Cardiac muscle cell (in vitro differentiated cells and primary cell): ENCODE measurements at regions not wholly inside any gene's neighbourhood (a gene's known extent, or its start where the extent isn't known, plus 50 kb on each side); places are given as distances from the start of the nearest gene placed in this dataset.

Experiments
- DNase-seq, 2 donors: peaks; one replicate each; pipeline versions ENCODE4 v3.0.0 to v3.0.0-alpha.2; 2010 to 2017; ENCODE audit warnings: low read depth in 1 of 2, low spot score in 1 of 2
- H3K27ac ChIP-seq: fragments of 200-600 bp; sonication (generic); 2 replicates; pipeline ENCODE4 v1.5.1; 2016
- H3K27me3 ChIP-seq: fragments of 200-600 bp; sonication (generic); 2 replicates; pipeline ENCODE4 v1.6.0; 2016; ENCODE audit warnings: control low read depth
- H3K36me3 ChIP-seq: fragments of 200-600 bp; sonication (generic); 2 replicates; pipeline ENCODE4 v1.5.1; 2016; ENCODE audit warnings: control low read depth
- H3K4me1 ChIP-seq: fragments of 200-600 bp; sonication (generic); 2 replicates; pipeline ENCODE4 v1.8.1; 2017; ENCODE audit warnings: low read depth, mild to moderate bottlenecking, mixed run types
- H3K4me3 ChIP-seq: fragments of 200-600 bp; sonication (generic); 2 replicates; pipeline ENCODE4 v1.5.1; 2016; ENCODE audit warnings: mild to moderate bottlenecking
- H3K9me3 ChIP-seq: fragments of 200-600 bp; sonication (generic); 2 replicates; pipeline ENCODE4 v1.5.1; 2017; ENCODE audit warnings: low read depth, mild to moderate bottlenecking, control low read depth
- CTCF ChIP-seq: IDR thresholded peaks from 2 replicates; pipeline ENCODE4 v1.5.1; 2012; ENCODE audit warnings: low read depth, mild to moderate bottlenecking, low read length

- H3K36me3 ChIP-seq, result no peaks in the 10 kb centered on the region
- no peak for TF ChIP-seq CTCF
- no peaks in the 10 kb centered on the region for H3K27me3 ChIP-seq
- no peak overlapping the region for H3K27ac ChIP-seq
- no peaks in the 10 kb centered on the region for H3K9me3 ChIP-seq
- no peaks in the 10 kb centered on the region for H3K4me1 ChIP-seq
- no peak for DNase-seq
- H3K4me3 ChIP-seq, result no peak overlapping the region
Measured at GRCh38 chr5:117246424-117246823, 671.8 kb upstream of the SEMA6A start.

GRCh38 chr5:117245130-117245529 is 670.5 kb upstream of the SEMA6A start:
- Histone ChIP-seq H3K36me3 (no peaks in the 10 kb centered on the region), H3K27me3 (no peaks in the 10 kb centered on the region), H3K4me1 (no peaks in the 10 kb centered on the region), H3K4me3 (no peak overlapping the region), H3K9me3 (no peaks in the 10 kb centered on the region), H3K27ac (no peak overlapping the region)
- no peak for TF ChIP-seq CTCF
- no peak for DNase-seq

- Histone ChIP-seq H3K4me1 (no peaks in the 10 kb centered on the region), H3K27ac (no peak overlapping the region), H3K9me3 (no peaks in the 10 kb centered on the region), H3K27me3 (no peaks in the 10 kb centered on the region), H3K36me3 (no peaks in the 10 kb centered on the region), H3K4me3 (no peak overlapping the region)
- DNase-seq, result no peak
- no peak for TF ChIP-seq CTCF
Measured at GRCh38 chr5:117242028-117242427, 667.4 kb upstream of the SEMA6A start.

- Histone ChIP-seq H3K4me3 (no peak overlapping the region), H3K4me1 (no peaks in the 10 kb centered on the region), H3K36me3 (no peaks in the 10 kb centered on the region), H3K9me3 (no peaks in the 10 kb centered on the region), H3K27me3 (no peaks in the 10 kb centered on the region), H3K27ac (no peak overlapping the region)
- DNase-seq, result no peak
- TF ChIP-seq CTCF, result no peak
Measured at GRCh38 chr5:117236941-117237340, 662.3 kb upstream of the SEMA6A start.

GRCh38 chr5:117235786-117236185 is 661.2 kb upstream of the SEMA6A start:
- Histone ChIP-seq H3K27ac (no peak overlapping the region), H3K4me3 (no peak overlapping the region), H3K4me1 (no peaks in the 10 kb centered on the region), H3K9me3 (no peaks in the 10 kb centered on the region), H3K27me3 (no peaks in the 10 kb centered on the region), H3K36me3 (no peaks in the 10 kb centered on the region)
- TF ChIP-seq CTCF, result no peak
- peak in 1 of 2 donors; percentile 3 for DNase-seq

- H3K36me3 ChIP-seq, result no peaks in the 10 kb centered on the region
Measured at GRCh38 chr5:117230375-117230774, 655.8 kb upstream of the SEMA6A start.

More at GRCh38 chr5:117230375-117230774, 655.8 kb upstream of the SEMA6A start:
- Histone ChIP-seq H3K4me3 (no peak overlapping the region), H3K27ac (no peak overlapping the region), H3K27me3 (no peaks in the 10 kb centered on the region), H3K9me3 (peaks cover 4% of the 10 kb centered on the region), H3K4me1 (no peaks in the 10 kb centered on the region)
- TF ChIP-seq CTCF, result no peak
- DNase-seq, result no peak
